HG03097 (cell line): ENCODE measurements at regions not wholly inside any gene's neighbourhood (a gene's known extent, or its start where the extent isn't known, plus 50 kb on each side); places are given as distances from the start of the nearest gene placed in this dataset.
"Not testable (repeated sequence)": the region's sequence is repeated elsewhere in the genome, so short reads cannot be mapped to it uniquely, and the experiment has no call there.

Experiments
- ATAC-seq: cut with Tn5 transposase; IDR thresholded peaks from one replicate; pipeline ENCODE4 v1.9.1; 2021; ENCODE audit not compliant: unreplicated experiment, low FRiP score

GRCh38 chr2:160783474-160783873 lies 289.9 kb upstream of the RBMS1 start:
- ATAC-seq: no peak

GRCh38 chr2:160784034-160784433 lies 290.4 kb upstream of the RBMS1 start:
- no peak for ATAC-seq

DNA sequence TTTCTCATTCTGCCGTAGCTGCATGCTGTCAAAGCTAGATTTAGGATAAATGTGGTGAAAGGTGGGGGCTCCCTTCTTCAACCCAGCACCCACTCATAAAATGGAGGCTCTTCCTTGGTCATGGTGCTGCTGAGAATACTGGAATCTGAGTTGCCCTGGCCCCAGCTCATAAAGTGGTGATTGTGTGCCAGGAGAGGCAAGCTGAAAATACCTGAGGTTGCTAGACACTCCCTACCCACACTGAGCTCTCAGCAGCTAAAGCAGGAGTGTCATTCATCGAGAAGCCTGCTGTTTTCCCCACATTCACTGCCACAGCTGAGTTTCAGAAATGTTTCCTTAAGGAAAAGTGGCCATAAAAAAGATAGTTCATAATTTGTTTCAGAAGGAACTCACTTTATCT lies 297.1 kb upstream of the RBMS1 start:
- ATAC-seq: no peak

DNA sequence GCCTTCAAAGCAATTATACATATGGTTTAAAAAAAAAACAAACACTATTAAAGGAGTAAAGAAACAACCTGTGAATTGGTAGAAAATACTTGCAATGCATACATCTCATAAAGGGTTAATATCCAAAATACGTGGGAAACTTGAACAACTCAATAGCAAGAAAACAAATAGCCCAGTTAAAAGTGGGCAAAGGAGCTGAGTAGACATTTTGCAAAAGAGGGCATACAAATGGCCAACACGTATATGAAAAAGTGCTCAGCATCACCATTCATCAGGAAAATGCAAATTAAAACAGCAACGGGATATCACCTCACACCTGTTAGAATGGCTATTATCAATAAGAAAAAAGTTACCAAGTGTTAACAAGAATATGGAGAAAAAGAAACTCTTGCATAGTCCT lies 298.3 kb upstream of the RBMS1 start:
- no peak for ATAC-seq

DNA sequence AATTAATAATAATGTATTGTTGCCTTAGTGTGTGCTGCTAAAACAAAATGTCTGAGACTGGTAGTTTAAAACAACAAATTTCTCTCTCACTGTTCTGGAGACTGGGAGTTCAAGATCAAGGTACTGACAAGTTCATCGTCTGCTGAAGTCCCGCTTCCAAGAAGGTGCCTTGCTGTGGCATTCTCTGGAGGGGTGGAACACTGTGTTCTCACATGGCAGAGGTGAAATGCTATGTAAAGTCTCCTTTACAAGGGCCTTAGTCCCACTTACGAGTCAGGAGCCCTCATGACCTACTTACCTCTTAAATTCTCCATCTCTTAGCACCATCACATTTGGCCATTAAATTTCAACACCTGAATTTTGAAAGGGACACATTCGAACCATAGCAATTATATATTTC lies 299.2 kb upstream of the RBMS1 start:
- no peak for ATAC-seq

GRCh38 chr2:160794926-160795325 lies 301.3 kb upstream of the RBMS1 start:
- ATAC-seq: no peak

GRCh38 chr2:160803881-160804280 lies 310.3 kb upstream of the RBMS1 start:
- no peak for ATAC-seq

- no peak for ATAC-seq
Observed at GRCh38 chr2:160810406-160810805, 316.8 kb upstream of the RBMS1 start.

GRCh38 chr2:160812830-160813505 lies 319.4 kb upstream of the RBMS1 start:
- no peak for ATAC-seq

GRCh38 chr2:160813506-160813858 lies 319.9 kb upstream of the RBMS1 start:
- ATAC-seq: no peak

DNA sequence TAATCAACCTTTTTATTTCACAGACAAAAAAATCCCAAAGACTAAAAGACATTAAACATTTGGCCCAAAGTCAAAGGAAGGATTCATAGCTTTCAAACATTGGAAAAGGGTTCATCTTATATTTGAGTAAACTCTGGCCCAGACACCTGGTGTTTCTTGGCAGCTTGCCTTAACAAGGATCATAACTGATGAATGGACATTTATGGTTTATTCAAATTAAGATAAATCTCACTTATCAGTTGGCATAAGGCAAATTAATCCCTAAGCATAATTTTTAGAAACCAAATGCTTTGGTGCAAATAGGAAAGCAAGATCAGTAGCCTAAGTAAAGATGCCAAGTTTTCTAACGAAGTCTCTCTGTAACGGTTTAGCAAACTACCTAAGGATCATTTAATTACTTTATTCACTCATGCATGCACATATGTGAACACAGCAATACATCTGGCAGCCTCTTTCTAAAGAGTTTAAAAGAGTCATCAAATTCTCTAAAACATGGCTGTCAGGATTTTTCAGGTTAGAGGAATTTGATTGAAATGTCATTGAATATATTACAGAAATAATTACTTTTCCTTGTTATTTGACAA lies 323.4 kb upstream of the RBMS1 start:
- no peak for ATAC-seq

DNA sequence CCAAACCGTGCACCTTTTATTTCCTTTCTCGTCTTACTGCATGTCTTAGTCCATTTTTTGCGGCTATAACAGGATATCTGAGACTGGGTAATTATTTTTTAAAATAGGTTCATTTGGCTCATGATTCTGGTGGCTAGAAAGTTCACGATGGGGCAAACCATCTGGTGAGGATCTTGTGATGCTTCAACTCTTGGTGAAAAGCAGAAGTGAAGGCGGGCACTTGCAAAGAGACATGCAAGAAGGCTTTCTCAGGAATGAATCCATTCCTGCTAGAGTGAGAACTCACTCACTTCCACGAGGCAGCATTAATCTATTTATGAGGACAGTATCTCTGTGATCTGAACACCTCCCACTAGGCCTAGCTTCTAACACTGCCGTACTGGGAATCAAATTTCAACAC lies 327.1 kb upstream of the RBMS1 start:
- ATAC-seq: no peak

GRCh38 chr2:160822006-160822405 lies 328.4 kb upstream of the RBMS1 start:
- ATAC-seq: no peak

DNA sequence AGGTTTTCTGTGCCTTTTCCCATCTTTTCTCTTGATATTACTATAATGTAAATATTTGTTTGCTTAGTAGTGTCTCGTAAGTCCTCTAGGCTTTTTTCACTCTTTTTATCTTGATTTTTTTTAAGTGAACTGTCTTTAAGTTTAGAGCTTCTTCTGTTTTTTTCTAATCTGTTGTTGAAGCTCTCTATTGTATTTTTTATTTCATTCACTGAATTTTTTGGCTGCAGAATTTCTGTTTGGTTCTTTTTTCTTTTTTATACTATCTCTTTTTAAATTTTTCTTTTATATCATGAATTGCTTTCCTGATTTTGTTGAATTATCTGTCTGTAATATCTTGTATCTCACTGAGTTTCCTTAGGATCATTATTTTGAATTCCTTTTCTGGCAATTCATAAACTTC lies 331.8 kb upstream of the RBMS1 start:
- ATAC-seq: no peak

- no peak for ATAC-seq
Observed at GRCh38 chr2:160826496-160826895, 332.9 kb upstream of the RBMS1 start.

GRCh38 chr2:160828076-160828475 lies 332.2 kb upstream of the TANK start:
- ATAC-seq: no peak

DNA sequence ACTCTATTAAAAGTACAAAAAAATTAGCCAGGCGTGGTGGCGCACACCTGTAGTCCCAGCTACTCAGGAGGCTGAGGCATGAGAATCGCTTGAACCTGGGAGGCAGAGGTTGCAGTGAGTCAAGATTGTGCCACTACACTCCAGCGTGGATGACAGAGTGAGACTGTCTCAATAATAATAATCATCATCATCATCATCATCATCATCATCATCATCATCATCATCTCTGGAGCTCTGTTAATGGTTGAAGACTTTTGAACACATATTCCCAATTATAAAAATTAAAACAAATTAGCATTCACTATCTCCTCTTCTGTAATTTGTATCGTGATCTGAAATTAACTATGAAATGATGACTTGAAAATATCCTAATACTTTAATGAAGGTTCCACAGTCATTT lies 327.8 kb upstream of the TANK start:
- ATAC-seq: not testable (repeated sequence)

- ATAC-seq: no peak
Observed at GRCh38 chr2:160835166-160835565, 325.1 kb upstream of the TANK start.

DNA sequence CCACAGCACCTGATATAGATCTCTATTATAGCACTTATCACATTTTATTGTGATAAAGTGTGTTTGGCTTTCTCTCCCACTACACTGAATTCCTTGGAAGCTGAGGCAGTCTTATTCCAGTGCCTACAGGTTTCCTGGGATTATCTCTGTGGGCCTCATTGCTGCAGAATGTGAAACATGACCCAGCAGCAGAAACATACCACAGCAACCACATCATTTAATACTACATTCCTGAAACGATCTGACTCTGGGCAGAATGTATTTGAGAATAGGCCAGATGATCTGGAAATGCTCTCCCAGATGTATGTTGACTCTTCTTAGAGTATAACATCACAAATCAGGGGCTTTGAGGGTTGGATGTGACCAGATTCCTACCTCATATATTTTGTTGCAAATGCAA lies 323.5 kb upstream of the TANK start:
- no peak for ATAC-seq

GRCh38 chr2:160837416-160837815 lies 322.8 kb upstream of the TANK start:
- ATAC-seq: no peak

- no peak for ATAC-seq
Observed at GRCh38 chr2:160838147-160838546, 322.1 kb upstream of the TANK start.

DNA sequence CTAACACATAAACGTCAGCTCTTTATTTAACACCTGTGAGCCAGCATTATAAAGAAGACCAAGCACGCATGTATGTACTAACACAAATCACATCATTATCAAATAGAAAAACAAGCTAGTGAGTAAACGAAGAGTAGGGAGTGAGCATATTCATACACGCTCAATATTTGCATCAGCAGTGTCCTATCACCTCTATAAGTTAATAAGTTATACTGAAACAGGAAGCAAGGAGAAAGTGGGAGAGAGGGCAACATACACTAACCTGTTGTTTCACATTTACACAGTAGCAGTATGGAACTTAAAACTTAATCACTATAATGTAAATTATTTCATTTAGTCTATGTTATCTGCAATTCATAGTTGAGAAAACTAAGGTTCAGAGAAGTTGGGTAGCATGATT lies 321.5 kb upstream of the TANK start:
- no peak for ATAC-seq

DNA sequence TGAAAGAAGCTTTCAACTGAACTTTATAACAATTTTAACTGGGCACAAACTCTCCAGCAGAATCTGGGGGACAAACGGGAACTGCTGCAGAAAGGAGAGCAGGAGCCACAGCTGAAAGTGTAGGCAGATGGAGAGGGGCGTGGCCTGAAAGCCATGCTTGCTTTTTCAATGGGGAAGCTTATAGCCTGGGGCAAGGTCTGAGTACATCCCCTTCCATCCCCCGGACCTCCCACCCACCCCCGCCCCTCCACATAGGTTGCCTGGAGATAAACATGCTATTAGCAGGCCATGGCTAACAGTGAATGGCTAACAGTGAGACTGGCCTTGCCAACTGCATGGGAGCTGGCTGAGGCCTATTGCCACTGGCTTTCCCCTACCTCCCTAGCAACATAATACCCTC lies 317.9 kb upstream of the TANK start:
- no peak for ATAC-seq
